HG02798 (cell line): ENCODE measurements at regions not wholly inside any gene's neighbourhood (a gene's known extent, or its start where the extent isn't known, plus 50 kb on each side); places are given as distances from the start of the nearest gene placed in this dataset.

ENCODE experiments used
- ATAC-seq: cut with Tn5 transposase; IDR thresholded peaks from one replicate; pipeline ENCODE4 v1.9.1; 2021; ENCODE audit warnings: mild to moderate bottlenecking; ENCODE audit not compliant: unreplicated experiment, poor library complexity

GRCh38 chr12:4002601-4003000 lies 129.4 kb upstream of the PARP11 start:
- ATAC-seq = no peak

- no peak for ATAC-seq
Observed at GRCh38 chr12:4001841-4002240, 128.6 kb upstream of the PARP11 start.

- ATAC-seq = no peak
Observed at GRCh38 chr12:4001031-4001430, 127.8 kb upstream of the PARP11 start.

- ATAC-seq = no peak
Observed at GRCh38 chr12:3999904-4000303, 126.7 kb upstream of the PARP11 start.

- ATAC-seq = no peak
Observed at GRCh38 chr12:3998968-3999792, 126.0 kb upstream of the PARP11 start.

- ATAC-seq = no peak
Observed at GRCh38 chr12:3998397-3998796, 125.2 kb upstream of the PARP11 start.

GRCh38 chr12:3996322-3996721 lies 123.1 kb upstream of the PARP11 start:
- ATAC-seq = no peak

- ATAC-seq = no peak
Observed at GRCh38 chr12:3995306-3995705, 122.1 kb upstream of the PARP11 start.

GRCh38 chr12:3994500-3994899 lies 121.3 kb upstream of the PARP11 start:
- ATAC-seq = no peak

- no peak for ATAC-seq
Observed at GRCh38 chr12:3992945-3993344, 119.7 kb upstream of the PARP11 start.

GRCh38 chr12:3991798-3992580 lies 118.8 kb upstream of the PARP11 start:
- ATAC-seq = no peak

GRCh38 chr12:3990501-3991280 lies 117.5 kb upstream of the PARP11 start:
- no peak for ATAC-seq

GRCh38 chr12:3989218-3989550 lies 116.0 kb upstream of the PARP11 start:
- no peak for ATAC-seq

GRCh38 chr12:3988519-3989217 lies 115.5 kb upstream of the PARP11 start:
- ATAC-seq = no peak

- no peak for ATAC-seq
Observed at GRCh38 chr12:3987571-3987970, 114.4 kb upstream of the PARP11 start.

- ATAC-seq = no peak
Observed at GRCh38 chr12:3980504-3981272, 107.5 kb upstream of the PARP11 start.

- no peak for ATAC-seq
Observed at GRCh38 chr12:3977621-3978020, 104.4 kb upstream of the PARP11 start.

GRCh38 chr12:3976351-3976938 lies 103.2 kb upstream of the PARP11 start:
- no peak for ATAC-seq

- no peak for ATAC-seq
Observed at GRCh38 chr12:3975652-3976051, 102.5 kb upstream of the PARP11 start.
